GM19372 (cell line): ENCODE measurements at regions not wholly inside any gene's neighbourhood (a gene's known extent, or its start where the extent isn't known, plus 50 kb on each side); places are given as distances from the start of the nearest gene placed in this dataset.

Experiments
- ATAC-seq: cut with Tn5 transposase; IDR thresholded peaks from one replicate; pipeline ENCODE4 v1.9.1; 2021; ENCODE audit warnings: mild to moderate bottlenecking, low read depth, moderate library complexity; ENCODE audit not compliant: unreplicated experiment

DNA sequence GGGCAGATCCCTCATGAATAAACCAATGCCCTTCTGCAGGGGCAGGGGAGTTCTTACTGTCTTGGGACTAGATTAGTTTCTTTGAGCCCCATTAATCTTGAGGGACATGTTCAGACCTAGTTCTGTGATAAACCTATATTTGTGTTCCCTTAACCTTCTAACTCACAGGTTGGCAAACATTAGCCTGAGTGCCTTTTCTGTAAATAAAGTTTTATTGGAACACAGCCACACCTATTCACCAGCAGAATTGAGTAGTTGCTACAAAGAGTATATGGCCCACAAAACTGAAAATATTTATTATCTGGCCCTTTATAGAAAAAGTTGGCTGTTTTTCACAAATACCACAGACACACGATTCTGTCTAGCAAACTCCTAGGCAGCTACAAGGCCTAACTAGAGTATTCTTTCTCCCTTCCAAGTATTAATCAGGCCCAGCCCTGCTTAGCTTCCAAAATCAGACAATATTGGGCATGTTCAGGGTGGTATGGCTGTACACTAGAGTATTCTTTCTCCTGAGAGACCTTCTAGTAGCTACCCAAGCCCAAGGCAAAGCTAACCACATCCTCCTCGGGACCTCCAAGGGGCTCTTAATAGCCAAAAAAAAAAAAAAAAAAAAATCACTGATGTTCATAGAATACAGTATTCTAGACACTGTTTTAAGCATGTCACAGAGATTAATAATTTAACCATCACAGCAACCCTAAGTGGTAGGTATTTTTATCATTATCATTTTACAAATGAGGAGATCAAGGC, 199.3 kb upstream of the PWP1 start:
- ATAC-seq: no peak

GRCh38 chr12:107487011-107487680, 198.5 kb upstream of the PWP1 start:
- no peak for ATAC-seq

- no peak for ATAC-seq
Observed at GRCh38 chr12:107488666-107489065, 196.9 kb upstream of the PWP1 start.

DNA sequence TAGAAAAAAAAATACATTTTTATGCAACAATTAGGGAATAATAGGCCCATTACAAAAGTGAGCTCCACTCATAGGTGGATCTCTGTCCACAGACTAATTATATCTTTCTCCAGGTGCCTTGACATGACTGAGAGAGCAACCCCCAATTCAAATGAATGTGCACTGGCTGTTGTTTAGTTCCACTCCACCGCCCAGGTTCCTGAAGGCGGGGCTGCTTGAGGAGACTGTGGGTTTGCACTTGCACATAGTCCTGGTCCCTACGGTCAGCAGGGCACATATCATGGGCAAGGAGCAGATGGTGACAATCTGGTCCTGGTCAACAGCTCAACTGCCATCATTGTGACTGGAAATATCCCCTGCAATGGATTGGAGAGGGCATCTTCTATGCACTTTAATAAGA, 195.6 kb upstream of the PWP1 start:
- ATAC-seq: no peak

DNA sequence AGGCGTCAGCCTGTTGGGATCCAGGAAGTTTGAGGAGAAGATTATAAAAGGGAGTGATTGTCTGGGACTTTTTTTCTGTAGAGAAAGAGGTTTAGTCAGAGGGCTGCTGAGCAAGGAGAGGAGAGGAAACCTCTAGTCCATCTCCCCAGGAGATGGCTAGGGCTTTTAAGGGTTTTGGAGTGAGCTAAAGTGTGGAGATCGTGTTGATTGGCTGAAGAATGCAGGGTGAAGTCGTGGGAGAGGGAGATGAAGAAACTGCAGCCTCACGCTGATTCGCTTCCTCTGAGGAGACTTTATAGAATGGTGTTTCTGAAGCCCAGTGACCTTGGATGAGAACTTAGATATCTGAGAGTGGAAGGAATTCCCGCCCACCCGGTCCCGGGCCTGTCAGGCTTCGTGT, 193.7 kb upstream of the PWP1 start:
- no peak for ATAC-seq

DNA sequence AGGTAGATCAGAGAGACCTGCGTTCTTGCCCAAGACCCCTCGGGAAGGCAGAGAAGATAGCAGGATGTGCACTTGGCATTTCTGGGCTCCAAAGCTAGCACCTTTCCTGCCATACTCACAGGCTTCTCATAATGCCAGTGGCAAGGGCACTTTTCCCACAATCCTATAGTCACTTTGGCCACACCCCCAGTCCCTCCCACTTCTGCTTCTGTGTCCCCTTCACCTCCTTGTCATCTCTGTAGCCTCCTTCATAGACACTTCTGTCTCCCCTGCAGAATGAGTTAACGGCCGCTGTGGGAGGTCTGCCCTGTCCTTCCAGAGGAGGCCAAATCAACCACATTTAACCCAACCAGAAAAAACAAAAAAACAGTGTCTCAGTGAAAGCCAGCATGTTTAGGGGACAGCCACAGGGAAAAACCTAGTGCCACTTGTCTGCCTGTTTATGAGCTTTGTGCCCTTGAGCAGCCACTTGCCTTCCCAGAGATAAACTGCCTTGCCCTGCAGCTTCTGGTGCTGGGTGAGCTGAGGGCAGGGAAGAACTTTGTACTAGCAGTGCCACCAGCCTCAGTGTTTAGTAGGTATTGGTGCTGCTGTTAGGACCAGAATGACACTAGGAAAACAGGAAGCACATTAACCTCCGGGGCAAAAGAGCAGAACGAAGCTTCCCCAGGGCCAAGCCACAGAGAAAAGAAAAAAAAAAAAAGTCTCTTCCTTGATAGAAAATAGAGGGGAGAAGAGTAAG, 193.0 kb upstream of the PWP1 start:
- ATAC-seq: no peak

DNA sequence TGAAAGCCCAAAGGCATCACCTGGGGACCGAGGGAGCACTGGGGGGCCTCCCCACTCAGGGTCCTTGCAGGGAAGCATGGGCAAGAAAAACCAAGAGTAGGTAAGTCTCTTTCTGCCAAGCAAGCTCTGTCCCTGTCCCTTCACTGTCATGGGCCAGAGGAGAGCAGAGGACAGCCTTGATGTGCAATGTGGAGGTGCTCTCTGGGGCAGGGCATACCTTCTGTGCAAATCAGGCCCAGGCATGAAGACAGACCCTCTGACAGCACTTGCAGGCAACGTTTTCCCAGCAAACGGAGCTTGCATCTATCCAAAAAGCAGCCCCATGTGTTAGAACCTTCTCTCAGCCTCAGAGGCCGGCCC, 192.5 kb upstream of the PWP1 start:
- ATAC-seq: no peak

DNA sequence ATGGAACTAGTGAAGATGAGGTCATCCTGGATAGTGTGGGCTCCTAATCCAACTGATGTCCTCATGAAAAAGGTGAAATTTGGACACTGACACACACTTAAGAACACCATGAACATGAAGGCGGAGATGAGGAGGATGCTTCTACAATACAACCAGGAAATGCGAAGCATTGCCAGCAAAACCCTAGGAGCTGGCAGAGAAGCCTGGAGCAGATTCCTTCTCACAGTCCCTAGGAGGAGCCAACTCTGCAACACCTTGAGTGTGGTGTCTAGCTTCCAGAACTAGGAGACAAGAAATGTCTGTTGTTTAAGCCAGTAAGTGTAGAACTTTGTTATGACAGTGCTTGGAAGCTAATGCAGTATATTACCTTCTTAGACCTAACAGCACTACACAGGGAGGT, 191.9 kb upstream of the PWP1 start:
- no peak for ATAC-seq

- no peak for ATAC-seq
Observed at GRCh38 chr12:107494331-107494730, 191.3 kb upstream of the PWP1 start.

GRCh38 chr12:107495604-107496003, 190.0 kb upstream of the PWP1 start:
- ATAC-seq: no peak

DNA sequence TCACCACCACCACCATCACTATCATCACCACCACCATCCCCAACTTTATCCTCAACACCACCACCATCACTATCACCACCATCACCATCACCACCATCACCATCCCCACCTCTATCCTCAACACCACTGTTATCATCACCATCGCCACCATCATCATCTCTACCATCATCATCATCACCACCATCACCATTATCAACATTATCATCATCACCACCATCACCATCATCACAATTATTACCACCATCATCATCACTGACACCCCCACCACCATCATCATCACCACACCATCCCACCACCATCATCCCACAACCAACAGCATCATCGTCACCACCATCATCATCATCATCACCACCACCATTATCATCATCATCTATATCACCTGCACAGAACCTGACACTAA, 188.4 kb upstream of the PWP1 start:
- no peak for ATAC-seq

DNA sequence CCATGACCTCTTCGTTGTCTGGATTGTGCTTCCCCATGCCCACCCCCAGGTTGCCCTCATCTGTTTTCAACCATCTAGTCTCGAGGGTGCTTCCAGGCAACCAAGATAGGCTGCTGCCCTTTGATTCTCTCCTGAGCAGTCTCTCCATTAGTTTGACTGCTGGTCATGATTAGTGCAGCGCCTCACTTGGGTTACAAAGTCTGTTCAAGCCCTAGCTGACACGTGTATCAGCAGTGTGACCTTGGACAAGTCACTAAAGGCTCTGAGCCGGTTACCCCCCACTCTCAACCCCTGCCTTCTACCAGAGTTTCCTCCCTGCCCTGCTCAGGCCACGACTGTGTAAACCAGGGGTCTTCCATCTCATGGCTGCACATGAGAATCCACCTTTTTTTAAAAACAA, 185.3 kb upstream of the PWP1 start:
- ATAC-seq: no peak

DNA sequence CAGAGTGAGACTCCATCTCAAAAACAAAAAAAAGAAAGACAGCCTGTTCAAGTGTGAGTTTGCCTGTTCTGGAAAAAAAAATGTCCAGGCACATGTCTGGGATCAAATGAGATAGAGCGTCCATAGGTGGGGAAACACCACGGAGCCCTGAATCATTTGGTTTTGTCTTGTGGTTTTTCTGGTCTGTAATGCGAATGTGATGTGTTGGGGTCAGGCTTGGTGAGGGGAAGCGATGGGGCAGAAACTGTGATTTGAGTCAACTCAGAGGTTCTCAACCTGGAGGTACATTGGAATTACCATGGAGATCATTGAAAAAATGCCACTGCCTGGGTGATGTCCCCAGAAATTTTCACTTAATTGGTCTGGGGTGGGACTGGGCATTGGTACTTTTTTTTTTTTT, 183.9 kb upstream of the PWP1 start:
- no peak for ATAC-seq

- ATAC-seq: no peak
Observed at GRCh38 chr12:107503129-107503855, 182.3 kb upstream of the PWP1 start.

DNA sequence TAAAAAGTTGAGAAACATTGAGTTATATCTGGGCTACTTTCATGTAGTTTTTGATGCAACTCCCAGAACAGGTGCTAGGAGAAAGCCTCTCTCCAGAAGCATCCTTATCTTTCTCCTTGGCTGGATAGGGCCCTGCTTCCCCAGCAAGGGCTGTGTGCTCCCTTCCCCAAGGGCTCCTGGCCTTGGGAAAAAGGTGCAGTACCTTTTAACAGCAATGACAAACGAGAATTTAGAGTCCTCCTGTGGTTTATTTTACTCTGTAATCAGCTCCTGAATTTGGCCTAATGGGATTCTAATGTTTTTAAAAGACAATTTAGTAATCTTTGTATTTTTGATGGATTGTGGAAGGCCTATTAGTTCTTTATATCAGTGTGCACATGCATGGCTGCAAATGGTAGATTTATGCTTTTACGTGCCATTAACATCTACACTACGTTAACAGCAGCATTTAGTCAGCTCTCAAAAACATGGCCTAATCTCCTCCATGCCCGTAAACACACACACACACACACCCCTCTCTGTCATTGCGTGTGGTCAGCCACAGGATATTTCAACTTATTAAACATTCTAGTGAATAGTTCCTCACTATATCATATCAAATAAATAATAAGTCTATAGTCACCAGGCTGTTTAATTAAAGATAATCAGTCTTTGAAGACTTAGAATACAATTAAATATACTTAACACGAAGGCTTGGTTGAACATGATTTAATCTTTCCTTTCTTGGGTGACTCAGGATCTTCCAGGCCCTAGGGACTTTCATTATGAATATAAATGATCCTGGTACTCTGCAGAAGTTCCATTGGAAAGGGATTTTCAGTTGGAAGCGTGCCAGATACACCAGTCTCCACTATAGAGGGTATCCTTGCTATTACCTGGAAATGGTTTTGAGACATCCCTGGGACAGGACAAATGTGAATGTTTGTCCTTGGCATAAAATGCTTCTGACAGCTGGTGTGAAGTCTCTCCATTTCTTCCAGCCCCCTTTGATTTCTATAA, 181.4 kb upstream of the PWP1 start:
- no peak for ATAC-seq

GRCh38 chr12:107509421-107509820, 176.2 kb upstream of the PWP1 start:
- ATAC-seq: no peak

- no peak for ATAC-seq
Observed at GRCh38 chr12:107510211-107510610, 175.4 kb upstream of the PWP1 start.

- ATAC-seq: no peak
Observed at GRCh38 chr12:107511292-107511691, 174.3 kb upstream of the PWP1 start.

DNA sequence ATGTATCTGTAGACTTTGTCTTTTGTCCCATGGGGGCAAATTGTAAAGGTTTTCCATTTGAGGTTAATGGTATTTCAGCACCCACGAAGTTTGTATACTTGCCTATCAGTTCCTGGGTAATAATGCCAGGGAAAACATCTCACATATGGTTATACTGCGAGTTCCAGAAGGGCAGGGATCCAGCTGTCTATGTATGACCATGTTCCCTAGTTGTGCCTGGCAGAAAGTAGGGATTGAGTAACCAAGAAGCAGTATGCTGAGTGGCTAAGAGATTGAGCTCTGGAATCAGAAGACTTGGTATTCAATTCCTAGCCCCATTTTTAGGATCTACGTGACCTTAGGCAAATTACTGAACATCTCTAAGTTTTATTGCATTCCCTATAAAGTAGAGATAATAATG, 173.2 kb upstream of the PWP1 start:
- ATAC-seq: no peak

- no peak for ATAC-seq
Observed at GRCh38 chr12:107513184-107513583, 172.4 kb upstream of the PWP1 start.
